NK-92 treated with Interleukin-12 subunit alpha and Interleukin-12 subunit beta, amount 100 ng/mL, for 24 hours (cell line): ENCODE measurements at regions not wholly inside any gene's neighbourhood (a gene's known extent, or its start where the extent isn't known, plus 50 kb on each side); places are given as distances from the start of the nearest gene placed in this dataset.

Experiments
- DNase-seq: peaks from one replicate; lab custom pipeline; 2025; lab: John Stamatoyannopoulos, UW

DNA sequence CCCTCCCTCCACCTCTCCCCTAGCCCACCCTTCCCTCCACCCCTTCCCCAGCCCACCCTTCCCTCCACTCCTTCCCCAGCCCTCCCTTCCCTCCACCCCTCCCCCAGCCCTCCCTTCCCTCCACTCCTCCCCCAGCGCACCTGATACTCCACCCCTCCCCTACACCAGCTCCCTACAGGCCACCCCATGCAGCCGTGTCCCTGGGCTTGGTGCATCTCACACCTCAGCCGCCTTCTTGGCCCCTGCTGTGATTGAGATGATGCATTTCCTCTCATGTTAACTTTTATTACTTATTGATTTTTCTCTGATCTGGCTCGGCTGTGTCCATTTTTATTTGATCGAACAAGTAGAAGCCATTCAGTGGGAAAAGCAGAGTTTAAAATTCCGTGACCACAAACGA lies 243.8 kb downstream of the MATN1 start:
- no peak for DNase-seq

DNA sequence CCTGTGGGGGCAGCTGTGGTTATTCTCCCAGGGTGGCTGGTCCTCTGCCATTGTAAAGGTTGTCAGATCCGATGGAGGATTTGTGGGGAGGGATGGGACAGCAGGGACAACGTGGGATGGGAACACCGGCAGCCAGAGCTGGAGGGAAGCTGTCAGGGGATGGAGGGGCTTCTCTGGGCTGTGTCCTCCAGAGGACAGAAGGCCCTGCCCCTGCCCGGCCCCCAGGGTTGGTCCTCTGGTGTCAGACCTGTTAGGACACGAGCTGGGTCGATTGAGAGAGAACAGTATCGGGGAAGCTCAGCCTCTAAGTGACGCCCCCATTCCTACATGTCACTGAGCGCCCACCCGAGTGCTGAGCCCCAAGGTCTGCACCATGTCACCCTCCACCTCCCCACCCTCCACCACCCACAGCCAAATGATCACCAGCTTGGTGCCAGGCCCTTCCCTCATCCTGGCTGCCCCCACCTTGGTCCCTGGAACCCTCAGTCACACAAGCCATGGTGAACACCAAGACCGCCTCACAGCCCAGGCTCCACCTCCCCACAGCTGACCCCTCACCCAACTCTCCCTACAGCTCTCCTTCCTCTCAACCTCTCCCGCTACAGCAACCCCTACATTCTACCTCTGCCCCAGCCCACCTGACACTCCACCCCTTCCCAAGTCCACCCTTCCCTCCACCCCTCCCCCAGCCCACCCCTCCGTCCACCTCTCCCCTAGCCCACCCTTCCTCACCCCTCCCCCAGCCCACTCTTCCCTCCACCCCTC lies 244.4 kb downstream of the MATN1 start:
- no peak for DNase-seq

DNA sequence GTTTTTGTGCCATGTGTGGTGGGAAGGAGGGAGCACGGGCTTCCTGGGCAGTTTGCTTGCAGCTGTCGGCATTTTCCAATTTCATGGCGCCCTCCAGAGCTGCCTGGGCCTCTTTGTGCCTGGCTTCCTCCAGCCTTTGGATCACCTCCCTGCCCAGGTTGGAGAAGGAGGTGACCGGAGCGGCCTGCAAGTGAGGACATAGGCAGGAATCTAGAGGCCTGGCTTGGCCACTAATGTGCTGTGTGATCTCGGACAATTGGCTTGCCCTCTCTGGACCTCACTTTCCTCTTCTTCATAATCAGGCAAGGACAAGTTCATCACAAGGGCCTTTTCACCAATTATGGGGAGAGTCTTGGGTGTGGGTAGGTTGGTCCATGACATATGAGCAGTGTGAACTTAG lies 245.1 kb downstream of the MATN1 start:
- no peak for DNase-seq

DNA sequence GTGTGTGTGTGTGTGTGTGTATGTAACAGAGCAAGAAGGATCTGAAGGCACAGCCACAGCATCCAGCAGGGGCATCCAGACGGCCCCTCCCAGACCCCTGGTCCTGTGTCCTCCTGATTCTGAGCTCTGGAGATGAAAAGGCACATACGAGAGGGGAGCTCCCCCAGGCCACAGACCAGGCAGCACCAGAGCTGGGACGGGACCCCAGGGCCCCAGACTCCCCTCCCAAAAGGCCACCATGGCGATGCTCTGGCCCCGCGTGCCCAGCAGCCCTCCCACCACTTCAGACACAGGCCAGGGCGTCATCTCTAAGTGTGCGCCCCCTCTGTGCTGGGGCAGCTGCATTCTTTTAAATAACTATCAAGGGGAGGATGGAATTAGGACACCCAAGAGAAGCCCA lies 245.8 kb downstream of the MATN1 start:
- DNase-seq: no peak

DNA sequence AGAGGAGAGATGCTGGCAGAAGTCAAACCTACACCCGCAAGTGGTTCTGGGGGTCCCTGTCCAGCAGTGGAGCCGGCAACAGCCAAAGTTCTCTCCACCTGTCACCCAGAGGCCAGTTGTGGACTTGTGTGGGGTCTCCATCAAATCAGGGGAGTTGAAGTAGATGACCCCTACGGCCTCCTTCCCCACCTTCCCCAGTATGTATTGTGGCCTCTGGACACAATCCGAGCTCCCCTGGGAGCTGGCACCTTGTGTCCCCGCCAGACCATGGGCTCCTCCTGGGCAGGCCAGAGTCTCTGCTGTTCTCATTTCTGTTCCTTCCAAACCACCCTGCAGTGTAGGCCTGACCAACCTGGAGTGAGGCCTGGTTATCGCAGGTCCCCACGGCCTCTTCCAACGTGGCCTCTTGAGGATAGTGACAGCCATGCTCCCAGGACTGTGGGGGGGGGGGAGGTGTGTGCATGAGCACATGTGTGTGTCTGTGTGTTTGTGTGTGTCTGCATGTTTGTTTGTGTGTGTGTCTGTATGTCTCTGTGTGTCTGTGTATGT lies 246.4 kb downstream of the MATN1 start:
- no peak for DNase-seq

DNA sequence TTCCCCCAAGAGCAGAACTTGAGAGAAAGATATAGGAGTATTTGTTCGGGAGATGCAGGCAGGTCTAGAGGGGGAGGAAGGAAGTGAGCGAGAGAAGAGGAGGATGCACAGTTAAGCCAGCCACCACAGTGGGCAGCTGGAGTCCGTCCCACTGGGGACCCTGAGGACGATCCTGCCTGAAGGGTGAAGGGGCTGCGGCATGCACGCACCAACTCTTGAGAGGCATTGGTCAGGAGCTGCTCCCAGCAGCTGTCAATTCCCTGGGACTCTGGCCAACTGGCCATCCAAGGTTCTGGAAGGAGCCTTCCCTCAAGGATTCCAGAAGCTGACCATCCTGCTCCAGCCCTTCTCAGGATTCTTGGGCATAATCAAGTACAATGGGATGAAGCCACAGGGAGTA lies 246.9 kb downstream of the MATN1 start:
- no peak for DNase-seq

DNA sequence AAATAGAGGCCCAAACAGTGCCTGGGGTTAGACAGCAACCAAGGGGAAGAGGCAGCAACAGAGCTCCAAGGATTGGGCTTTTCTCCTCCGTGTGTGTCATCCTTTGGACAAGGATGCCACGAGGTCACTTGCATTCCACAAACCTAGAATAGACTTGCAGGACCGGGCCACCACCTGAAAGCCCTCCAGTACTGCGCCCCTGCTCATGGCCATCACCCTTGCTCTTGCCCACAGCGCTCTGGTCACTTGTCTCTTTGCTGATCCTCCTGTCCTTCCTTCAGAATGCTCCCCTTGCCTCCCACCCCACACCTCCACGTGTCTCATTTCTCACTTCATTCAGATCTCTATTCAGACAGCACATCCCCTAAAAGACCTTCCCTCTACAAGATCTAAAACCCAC lies 247.4 kb downstream of the MATN1 start:
- DNase-seq: no peak

DNA sequence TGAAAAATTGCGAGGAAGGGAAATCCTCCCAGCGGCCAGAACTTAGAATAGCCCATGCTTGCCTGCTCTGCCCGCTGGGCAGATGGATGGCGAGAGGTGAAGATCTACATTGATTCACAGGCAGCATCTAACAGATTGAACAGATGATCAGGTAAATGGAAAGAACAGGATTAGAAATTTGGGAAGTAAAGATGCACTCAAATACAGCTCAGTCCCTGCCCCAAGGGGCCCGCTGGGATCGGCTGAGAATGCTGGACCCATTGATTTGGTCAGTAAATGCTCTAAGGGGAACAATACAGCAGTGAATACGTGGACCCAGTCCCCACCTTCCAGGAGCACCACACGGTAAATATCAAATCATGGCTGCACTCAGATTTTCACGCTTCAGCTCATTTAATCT lies 248.2 kb downstream of the MATN1 start:
- no peak for DNase-seq

DNA sequence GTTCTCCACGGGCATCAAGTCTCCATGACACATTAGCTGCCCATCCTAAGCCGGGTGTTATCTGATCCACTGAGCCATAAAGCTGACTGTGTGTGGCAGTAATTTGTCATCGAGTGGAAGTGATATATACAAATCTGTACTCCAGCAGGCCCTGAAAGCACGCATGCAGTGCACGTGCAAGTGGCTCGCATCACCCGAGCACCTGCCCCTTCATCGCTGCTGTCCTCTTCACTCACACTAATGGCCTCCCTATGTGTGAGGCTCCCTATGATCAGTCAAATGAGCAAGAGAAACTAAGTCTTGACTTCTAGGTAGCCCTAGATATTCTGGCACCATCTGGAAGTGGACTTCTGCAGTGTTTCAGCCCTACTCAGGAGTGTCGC lies 248.6 kb downstream of the MATN1 start:
- no peak for DNase-seq

DNA sequence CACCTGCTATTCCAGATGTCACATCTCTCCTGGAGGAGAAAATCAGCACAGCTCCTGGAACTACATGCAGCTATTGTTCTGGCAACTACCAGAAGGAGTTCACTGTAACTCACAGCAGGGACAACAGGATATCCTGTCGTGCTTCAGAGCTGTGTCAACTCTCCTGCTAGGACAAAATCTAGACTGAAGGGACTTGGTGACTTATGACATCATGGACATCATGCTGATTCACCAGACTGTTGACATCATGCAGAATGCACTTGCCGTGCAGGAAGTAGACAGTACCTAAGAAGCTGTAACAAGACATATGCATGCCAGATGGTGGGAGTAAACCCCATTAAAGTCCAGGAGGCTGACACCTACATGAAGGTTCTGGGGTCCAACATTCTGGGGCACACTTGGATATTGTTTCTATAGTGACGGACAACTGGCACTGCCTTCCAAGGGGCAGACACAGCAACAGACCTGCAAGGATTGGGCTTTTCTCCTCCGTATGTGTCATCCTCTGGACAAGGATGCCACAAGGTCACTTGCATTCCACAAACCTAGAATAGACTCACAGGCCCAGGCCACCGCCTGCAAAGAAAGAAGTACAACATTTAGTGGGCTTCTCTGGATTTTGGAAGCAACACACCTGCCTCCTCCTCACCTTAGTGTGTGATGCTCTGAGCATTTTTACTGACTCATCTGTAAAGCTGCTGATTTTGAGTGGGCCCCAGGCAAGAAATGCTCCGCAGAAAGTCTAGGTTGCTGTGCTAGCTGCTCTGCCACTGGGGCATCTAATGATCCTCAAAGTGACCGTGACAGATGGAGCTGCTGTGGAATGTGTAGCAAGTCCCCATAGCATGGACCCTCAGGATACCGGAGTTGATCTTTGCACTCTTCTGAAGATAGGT lies 249.2 kb downstream of the MATN1 start:
- DNase-seq: no peak

DNA sequence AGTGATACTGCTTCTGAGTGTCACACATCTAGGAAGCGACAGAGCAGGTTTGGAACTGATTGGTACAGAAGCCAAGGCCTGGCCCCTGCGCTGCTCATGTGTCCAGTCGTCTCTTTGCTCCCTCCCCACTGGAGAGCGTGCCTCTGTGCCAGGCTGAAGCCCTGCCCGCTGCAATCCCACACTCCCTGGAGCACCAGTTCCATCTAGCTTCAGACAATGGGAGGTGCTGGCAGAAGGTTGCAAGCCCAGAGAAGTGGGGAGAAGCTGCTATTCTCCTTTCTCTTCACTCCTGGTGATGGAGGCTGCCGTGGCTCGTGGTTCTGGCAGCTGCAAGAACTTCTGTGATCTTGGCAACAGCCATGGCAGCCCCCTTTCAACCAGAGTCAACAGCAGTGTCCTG lies 250.9 kb downstream of the MATN1 start:
- no peak for DNase-seq

DNA sequence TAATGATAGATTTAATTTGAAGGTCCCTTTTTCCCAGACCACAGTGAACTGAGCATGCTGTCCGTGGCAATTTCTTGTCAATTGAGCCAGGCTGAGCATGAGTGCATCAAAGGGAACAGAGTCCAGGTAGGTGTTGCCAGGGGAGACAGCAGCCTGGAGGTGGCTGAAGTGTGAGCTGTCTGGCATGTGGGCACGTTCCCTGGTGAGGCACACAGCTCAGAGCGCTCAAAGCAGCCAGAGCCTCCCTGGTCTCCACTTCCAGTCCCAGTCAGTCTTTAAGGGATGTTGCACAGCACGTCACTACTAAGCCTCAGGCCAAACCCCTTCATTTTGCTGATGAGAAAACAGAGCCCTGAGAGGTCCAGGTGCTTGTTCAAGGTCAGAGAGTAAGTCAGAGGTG lies 251.4 kb downstream of the MATN1 start:
- DNase-seq: no peak

DNA sequence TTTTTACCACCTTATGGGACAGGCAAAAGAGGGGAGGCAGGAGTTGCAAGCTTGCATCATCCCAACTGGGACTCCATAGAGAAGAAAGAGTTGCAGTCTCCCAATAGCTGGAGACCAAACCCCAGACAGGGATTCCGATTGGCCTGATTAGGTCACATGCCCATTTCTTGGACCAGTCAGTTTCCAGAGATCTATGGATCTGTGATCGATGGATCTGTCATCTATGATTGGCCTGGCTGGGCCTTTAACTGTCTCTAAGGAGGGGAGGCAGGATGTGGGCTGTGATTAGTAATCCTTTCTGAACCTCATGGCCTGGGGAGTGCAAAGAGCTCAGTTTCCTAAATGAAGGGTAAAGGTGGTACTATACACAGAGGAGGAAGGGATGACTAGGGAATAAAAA lies 252.1 kb downstream of the MATN1 start:
- peak; percentile 21 for DNase-seq

DNA sequence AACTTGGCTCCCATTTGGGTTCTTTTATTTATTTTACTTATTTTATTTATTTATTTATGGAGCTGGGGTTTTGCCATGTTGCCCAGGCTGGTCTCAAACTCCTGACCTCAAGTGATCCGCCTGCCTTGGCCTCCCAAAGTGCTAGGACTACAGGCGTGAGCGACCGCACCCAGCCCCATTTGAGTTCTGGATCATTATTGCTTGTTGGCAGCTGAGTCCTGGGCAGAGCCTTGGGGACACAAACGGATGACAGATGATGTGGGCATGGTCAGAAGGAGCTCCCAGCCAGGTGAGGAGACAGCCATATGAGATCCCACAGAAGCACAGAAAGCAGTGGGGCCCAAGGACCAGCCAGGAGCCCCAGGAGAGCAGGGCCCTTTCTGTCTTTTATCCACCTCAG lies 254.0 kb downstream of the MATN1 start:
- DNase-seq: no peak

DNA sequence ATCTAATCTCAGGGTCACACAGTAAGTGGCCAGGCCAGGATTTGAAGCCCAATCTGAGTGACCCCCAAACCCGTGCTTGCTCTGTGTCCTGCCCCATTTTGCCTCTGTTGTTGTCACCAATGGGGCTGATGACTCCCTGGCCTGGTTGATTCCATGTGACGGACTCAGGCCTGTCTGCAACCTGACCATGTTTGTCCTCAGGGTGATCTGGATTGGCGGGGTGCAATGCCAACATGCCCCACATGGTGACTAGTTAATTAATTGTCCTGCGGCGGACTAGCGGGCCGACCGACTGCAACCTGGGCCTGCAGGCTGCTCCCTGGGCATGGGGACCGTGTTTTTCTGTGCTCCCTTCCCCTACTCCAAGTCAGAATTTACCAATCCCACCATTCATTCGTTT lies 256.3 kb downstream of the MATN1 start:
- no peak for DNase-seq

DNA sequence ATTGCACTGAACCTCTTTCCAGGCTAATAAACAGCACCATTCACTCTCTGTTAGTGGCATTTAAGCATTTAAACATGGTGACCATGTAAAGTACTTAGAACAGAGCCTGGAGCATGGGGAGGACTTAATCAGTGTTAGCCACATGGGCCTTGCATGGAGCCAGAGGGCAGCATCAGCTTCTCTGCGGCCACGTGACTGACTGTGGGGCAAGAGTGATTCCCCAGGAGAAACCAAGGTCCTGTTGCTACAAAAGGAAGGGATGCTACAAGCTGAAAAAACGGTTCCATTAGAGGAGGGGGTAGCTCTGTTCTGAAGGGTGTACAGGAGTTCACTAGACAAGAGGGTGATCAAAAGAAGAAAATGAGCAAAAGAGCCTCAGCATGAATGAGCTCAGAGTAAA lies 256.8 kb downstream of the MATN1 start:
- no peak for DNase-seq

DNA sequence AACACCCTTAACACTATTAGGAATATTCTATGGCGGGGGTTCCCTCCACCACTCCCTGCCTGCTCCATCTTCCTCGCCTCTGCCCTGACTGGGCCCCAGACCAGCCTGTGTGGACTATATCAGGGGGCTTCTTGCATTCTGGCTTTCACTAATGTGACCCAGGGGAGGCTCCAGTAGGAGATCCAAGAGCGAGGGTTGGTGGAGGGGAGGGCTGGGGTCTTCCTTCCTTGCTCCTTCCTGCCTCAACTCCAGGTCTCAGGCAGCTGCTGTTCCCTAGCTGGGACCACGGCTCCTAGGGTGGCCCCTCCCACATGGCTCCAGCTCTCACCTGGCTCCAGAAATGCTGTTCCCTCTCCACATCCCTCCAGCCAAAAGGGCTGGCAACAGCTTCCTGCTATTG lies 257.4 kb downstream of the MATN1 start:
- DNase-seq: no peak

DNA sequence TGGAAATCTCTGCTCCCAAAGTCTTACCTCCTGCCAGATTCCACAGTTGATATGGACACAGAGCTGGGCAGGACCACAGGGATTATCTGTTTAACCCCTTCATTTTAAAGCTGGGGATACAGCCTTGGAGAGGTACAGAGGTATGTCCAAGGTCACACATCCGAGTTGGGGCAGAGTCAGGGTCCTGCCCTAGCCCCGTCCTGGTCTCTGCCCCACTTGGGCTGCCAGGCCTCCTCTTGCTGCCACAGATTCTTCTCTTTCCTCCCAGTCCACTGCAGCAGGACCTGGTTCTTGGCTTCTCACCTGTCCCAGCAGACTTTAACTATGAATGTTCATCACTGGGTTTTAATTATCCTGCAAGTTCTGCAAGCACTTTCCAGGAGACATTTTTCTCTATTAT lies 258.3 kb downstream of the MATN1 start:
- DNase-seq: no peak

DNA sequence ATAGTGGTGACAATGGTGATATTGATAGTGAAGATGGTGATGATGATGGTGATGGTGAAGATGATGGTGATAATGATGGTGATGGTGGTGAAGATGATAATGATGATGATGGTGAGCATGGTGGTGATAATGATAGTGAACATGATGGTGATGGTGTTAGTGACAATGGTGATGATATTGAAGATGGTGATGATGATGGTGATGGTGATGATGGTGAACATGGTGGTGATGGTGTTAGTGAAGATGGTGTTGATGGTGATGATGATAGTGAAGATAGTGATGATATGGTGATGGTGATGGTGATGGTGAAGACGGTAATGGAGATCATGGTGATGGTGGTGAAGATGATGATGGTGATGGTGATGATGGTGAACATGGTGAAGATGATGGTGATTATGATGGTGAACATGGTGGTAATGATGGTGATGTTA lies 259.2 kb downstream of the MATN1 start:
- no peak for DNase-seq

DNA sequence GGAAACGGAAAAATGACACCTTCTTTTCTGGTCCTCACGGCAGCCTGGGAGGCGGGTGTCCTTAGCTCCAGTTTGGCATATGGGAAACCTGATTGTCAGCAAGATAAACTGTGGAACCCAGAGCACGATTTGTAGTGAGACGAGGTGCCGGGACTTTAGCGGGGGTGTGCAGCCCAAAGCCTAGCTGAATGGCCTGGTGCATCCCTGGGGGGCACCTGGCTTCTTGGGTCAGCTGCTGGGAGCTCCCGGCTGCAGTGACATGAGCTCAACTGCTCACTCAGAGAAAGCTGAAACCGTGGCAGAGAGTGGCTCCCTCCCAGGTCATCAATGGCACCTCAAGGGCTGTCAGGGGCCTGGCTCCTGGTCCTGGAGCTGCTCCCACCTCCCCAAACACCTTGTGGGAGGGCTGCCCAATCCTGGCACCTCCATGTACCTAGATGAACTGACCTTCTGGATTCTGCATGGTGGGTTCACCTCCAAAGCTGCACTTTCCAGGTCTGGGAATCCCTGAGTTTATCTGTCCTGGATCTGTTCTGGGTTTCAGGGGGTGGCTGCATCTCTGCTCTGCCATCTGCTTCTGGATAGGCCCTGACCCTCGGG lies 260.5 kb downstream of the MATN1 start:
- DNase-seq: no peak

DNA sequence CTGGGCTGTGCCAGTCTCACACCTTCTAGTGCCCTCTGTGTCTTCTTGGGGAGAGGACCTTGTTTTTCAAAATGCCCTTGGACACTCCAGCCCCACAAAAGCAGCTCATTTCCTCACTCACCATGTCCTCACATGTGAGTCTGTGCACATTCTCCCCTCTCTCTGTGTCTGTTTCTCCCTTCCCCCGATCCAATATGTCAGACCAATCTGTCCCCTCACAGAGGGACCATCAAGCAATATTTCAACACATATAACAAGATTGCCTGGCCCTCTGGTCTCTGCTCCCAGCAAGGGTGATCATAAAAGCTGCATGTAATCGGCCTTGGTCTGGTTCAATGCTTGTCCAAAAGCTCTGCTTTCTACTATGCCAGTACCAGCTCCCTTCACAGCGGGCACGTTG lies 261.2 kb downstream of the MATN1 start:
- DNase-seq: no peak

DNA sequence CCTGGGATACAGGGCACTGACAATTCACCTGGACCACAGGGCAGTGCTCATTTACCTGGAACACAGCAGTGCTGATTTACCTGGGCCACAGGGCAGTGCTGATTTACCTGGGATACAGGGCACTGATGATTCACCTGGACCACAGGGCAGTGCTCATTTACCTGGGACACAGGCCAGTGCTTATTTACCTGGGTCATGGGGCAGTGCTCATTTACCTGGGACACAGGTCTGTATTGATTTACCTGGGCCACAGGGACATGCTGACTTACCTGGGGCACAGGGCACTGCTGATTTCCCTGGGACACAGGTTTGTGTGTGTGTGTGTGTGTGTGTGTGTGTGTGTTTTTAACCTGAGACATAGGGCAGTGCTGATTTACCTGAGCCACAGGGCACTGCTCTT lies 261.7 kb downstream of the MATN1 start:
- no peak for DNase-seq

DNA sequence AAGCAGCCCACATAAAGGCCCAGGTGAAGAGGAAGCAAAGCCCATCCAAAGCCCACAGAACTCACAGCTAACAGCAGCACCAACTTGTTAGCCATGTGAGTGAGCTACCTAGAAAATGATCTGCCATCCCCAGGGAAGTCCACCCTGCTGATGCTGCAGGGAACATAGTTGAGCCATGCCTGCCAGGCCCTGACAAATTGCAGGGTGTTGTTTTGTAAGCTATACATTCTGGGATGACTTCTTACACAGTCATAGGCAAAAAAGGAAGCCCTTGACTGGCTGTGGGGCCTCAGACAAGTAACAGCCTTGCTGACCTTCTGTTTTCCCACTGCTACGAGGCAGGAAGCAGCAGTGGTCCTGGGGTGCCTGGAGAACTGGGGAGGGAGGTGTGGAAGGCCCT lies 262.7 kb downstream of the MATN1 start:
- no peak for DNase-seq
